RWPE2 (cell line): ENCODE measurements at regions not wholly inside any gene's neighbourhood (a gene's known extent, or its start where the extent isn't known, plus 50 kb on each side); places are given as distances from the start of the nearest gene placed in this dataset.

Experiments
- ATAC-seq: fragments of 200-7000 bp; cut with Tn5 transposase; 3 replicates; pipeline ENCODE4 v1.9.1; 2021; ENCODE audit warnings: low read depth
- DNase-seq: peaks from one replicate; pipeline ENCODE4 v3.0.0-alpha.2; 2020; ENCODE audit warnings: low spot score
- H3K27ac ChIP-seq: fragments of 450-650 bp; 2 replicates; pipeline ENCODE4 v1.5.1; 2017; ENCODE audit warnings: mild to moderate bottlenecking; ENCODE audit not compliant: poor library complexity, severe bottlenecking
- H3K27me3 ChIP-seq: fragments of 250-450 bp; sonication (Bioruptor Pico); 2 replicates; pipeline ENCODE4 v1.5.1; 2021; ENCODE audit warnings: mild to moderate bottlenecking, moderate library complexity; ENCODE audit not compliant: insufficient read depth, poor library complexity, severe bottlenecking
- H3K36me3 ChIP-seq: fragments of 250-450 bp; sonication (Bioruptor Pico); 2 replicates; pipeline ENCODE4 v1.5.1; 2020; ENCODE audit warnings: low read depth, mild to moderate bottlenecking, moderate library complexity
- H3K4me1 ChIP-seq: fragments of 250-450 bp; sonication (Bioruptor Pico); 2 replicates; pipeline ENCODE4 v1.5.1; 2021; ENCODE audit warnings: mild to moderate bottlenecking, moderate library complexity; ENCODE audit not compliant: insufficient read depth, poor library complexity, severe bottlenecking
- H3K4me3 ChIP-seq: fragments of 250-450 bp; sonication (Bioruptor Pico); 2 replicates; pipeline ENCODE4 v1.5.1; 2021; ENCODE audit warnings: mild to moderate bottlenecking, moderate library complexity; ENCODE audit not compliant: severe bottlenecking
- H3K9me3 ChIP-seq: fragments of 250-450 bp; sonication (Bioruptor Pico); 2 replicates; pipeline ENCODE4 v1.5.1; 2021; ENCODE audit warnings: mild to moderate bottlenecking, moderate library complexity; ENCODE audit not compliant: severe bottlenecking
- CTCF ChIP-seq: fragments of 450-650 bp; IDR thresholded peaks from one replicate; pipeline ENCODE4 v1.5.1; 2017; ENCODE audit warnings: mild to moderate bottlenecking, moderate library complexity; ENCODE audit not compliant: poor library complexity, severe bottlenecking

GRCh38 chr9:119033596-119033995, 335.6 kb downstream of the BRINP1 start:
- TF ChIP-seq CTCF, result no peak
- ATAC-seq (no peak), DNase-seq (no peak)
- H3K4me1 ChIP-seq, result no peaks in the 10 kb centered on the region
- no peaks in the 10 kb centered on the region for H3K36me3 ChIP-seq
- no peak overlapping the region for H3K27ac ChIP-seq
- peaks cover 2% of the 10 kb centered on the region for H3K9me3 ChIP-seq
- no peak overlapping the region for H3K4me3 ChIP-seq
- no peaks in the 10 kb centered on the region for H3K27me3 ChIP-seq

GRCh38 chr9:119036969-119037368, 332.3 kb downstream of the BRINP1 start:
- Histone ChIP-seq H3K36me3 (no peaks in the 10 kb centered on the region), H3K9me3 (peaks cover 2% of the 10 kb centered on the region), H3K4me3 (no peak overlapping the region), H3K27me3 (no peaks in the 10 kb centered on the region), H3K27ac (no peak overlapping the region), H3K4me1 (no peaks in the 10 kb centered on the region)
- ATAC-seq (no peak), DNase-seq (no peak)
- TF ChIP-seq CTCF, result no peak

DNA sequence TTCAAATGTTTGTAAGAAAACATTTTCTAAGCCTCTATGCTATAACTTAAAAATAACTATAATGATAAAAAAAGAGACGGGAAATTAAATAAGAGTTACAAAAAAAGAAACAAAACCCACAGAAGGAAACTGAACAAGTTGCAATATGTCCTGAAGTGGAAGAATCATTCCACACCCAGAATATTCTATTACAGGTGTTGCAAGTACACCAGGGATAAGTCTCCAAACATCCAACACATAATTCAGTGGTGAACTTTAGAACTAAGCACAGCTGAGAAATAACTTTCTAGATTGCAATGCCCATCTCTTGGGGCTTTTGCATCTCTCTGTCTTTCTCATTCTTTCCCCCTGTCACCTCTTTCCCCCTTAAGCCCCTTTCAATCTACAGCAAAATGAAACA, 325.2 kb downstream of the BRINP1 start:
- Histone ChIP-seq H3K27ac (no peak overlapping the region), H3K4me3 (no peak overlapping the region), H3K9me3 (no peaks in the 10 kb centered on the region), H3K36me3 (no peaks in the 10 kb centered on the region), H3K27me3 (no peaks in the 10 kb centered on the region), H3K4me1 (no peaks in the 10 kb centered on the region)
- no peak for TF ChIP-seq CTCF
- no peak for DNase-seq
- no peak for ATAC-seq

- ATAC-seq (peak; percentile 63), DNase-seq (no peak)
- Histone ChIP-seq H3K9me3 (no peaks in the 10 kb centered on the region), H3K27ac (no peak overlapping the region), H3K27me3 (no peaks in the 10 kb centered on the region), H3K36me3 (no peaks in the 10 kb centered on the region), H3K4me1 (no peaks in the 10 kb centered on the region), H3K4me3 (no peak overlapping the region)
- TF ChIP-seq CTCF, result no peak
These were observed 324.4 kb downstream of the BRINP1 start for GRCh38 chr9:119044806-119045205.

- no peaks in the 10 kb centered on the region for H3K36me3 ChIP-seq
- peaks cover 13% of the 10 kb centered on the region for H3K4me1 ChIP-seq
- no peaks in the 10 kb centered on the region for H3K9me3 ChIP-seq
- no peak overlapping the region for H3K27ac ChIP-seq
- no peaks in the 10 kb centered on the region for H3K27me3 ChIP-seq
- H3K4me3 ChIP-seq, result no peak overlapping the region
- no peak for ATAC-seq
- no peak for TF ChIP-seq CTCF
- no peak for DNase-seq
These were observed 321.5 kb downstream of the BRINP1 start for GRCh38 chr9:119047513-119048307.
